GM19395 (cell line): ENCODE measurements at regions not wholly inside any gene's neighbourhood (a gene's known extent, or its start where the extent isn't known, plus 50 kb on each side); places are given as distances from the start of the nearest gene placed in this dataset.

ENCODE experiments used
- ATAC-seq: cut with Tn5 transposase; IDR thresholded peaks from one replicate; pipeline ENCODE4 v1.9.1; 2021; ENCODE audit warnings: mild to moderate bottlenecking, moderate library complexity; ENCODE audit not compliant: unreplicated experiment

- ATAC-seq = no peak
Observed at GRCh38 chr20:4560667-4561066, 125.6 kb upstream of the PRNP start.

DNA sequence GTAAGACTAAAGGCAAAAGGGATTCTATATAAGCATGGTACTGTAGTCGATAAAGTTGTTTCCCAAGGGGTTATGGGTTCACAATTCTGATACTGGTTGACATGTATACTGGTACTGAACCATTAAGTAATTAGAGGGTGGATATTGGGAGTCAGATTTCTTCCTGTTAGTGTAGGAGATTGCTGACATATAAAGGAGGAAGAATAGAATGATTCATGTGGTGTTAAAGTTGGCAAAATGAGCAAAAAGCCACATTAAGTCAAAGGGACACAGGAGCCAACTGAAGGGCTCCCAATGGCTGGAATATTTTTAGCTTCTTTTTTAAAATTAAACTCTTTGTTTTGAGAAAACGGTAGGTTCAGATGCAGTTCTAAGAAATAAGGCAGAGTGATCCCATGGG is 126.3 kb upstream of the PRNP start:
- no peak for ATAC-seq

GRCh38 chr20:4559106-4559505 is 127.2 kb upstream of the PRNP start:
- ATAC-seq = no peak

- no peak for ATAC-seq
Observed at GRCh38 chr20:4556781-4557180, 129.5 kb upstream of the PRNP start.

GRCh38 chr20:4555188-4555890 is 130.9 kb upstream of the PRNP start:
- no peak for ATAC-seq

- ATAC-seq = no peak
Observed at GRCh38 chr20:4554346-4554745, 131.9 kb upstream of the PRNP start.

DNA sequence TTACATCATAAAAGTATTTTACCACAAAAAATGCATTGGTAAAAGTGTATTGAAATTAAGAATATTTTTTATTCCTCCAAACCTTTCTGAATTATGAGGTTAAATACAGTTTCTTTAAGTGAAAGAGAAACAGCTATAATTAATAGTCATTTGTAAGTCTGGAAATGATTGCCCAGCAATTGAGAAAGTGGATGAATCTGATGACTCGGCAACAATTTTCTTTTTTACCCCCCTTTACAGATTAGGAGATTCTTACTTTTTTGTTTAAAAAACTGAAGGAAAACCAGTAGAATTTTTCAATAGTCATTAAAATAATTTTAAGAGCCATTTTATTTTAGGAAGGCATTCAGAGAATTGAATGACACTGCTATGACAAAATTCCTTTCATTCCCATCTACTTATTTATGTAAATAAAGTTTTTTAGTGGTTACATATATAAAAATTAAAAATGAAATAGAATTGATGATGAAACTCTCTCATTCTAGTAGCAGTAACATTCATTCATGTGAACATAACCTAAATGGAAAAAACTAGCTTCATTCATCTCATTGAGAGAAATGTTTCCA is 134.1 kb upstream of the PRNP start:
- ATAC-seq = no peak

DNA sequence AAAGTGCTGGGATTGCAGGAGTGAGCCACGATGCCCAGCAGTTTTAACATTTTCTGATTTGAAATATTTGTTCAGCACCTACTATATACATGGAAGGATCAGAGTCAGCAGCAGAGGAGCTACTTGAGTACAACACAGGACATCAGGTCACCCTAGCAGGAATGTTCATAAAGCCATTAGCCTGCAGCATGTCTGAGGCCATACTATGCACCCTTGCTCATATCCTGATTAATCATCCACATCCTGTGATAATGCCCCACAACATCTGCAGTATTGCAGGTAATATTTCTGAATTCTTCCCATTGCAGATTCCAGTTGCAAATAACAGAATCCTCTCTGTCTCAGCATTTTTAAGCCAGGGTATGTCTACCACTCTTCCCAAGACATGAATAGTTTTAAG is 135.5 kb upstream of the PRNP start:
- ATAC-seq = no peak

GRCh38 chr20:4549711-4550259 is 136.5 kb upstream of the PRNP start:
- no peak for ATAC-seq

DNA sequence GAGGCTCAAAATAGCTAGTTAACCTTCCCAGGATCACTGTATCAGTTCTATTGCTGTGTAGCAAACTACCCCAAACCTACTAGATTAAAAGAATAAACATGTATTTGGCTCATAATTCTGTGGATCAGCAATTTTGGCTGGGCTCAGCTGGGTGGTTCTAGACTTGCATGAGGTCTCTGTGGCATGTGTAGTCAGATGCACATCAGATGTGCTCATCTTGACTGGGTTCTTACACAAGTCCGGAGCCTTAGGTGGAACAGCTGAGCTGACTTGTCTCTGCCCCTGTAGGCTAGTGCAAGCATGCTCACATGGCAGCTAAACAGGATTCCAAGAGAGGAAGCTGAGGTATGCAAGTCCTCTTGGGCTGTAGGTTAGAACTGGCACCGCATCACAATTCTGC is 137.7 kb upstream of the PRNP start:
- no peak for ATAC-seq

DNA sequence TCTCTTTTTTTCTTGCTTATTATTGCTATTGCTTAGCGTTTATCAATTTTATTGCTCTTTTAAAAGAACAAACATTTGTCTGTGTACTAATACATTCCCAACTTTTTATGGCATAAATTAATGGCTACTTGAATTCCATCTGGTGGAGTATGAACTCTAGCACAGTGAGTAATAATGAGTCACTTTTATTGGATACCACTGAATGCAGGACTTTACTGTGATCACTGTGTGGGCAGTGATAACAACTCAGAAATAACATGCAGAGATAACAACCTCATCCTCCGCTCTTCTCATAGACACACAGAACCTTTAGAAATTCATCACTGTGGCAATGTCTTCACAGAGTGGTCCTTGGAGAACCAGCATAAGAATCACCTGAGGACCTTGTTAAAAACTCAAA is 139.5 kb upstream of the PRNP start:
- no peak for ATAC-seq

DNA sequence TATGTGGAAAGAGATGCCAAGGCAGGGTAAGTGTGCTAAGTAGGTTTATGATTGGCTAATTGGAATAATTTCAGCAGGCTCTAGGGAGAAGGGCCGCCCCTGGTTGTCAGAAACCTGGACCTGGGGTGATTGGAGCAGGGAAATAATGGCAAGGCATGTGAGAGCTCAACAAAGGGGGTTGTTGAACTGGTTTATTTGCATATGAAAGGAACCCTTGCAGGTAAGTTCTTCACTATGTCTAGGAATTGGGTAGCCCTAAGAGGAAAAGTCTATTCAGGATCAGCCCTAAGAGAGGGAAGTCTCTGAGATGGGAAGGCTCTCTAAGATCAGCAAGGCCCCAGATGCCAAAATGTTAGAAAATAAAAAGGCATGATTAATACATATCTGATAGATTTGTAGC is 139.9 kb upstream of the PRNP start:
- no peak for ATAC-seq

DNA sequence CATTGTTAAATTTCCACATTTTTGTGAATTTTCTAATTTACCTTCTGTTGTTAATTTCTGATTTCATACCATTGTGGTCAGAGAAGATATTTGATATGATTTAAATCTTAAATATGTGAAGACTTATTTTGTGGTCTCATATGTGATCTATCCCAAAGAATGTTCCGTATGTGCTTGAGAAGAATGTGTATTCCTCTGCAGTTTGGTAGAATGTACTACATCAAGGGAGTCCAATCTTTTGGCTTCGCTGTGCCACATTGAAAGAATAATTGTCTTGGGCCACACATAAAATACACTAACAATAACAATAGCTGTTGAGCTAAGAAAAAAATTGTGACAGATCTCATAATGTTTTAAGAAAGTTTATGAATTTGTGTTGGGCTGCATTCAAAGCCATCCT is 140.7 kb upstream of the PRNP start:
- no peak for ATAC-seq

GRCh38 chr20:4544765-4545164 is 141.5 kb upstream of the PRNP start:
- ATAC-seq = no peak

DNA sequence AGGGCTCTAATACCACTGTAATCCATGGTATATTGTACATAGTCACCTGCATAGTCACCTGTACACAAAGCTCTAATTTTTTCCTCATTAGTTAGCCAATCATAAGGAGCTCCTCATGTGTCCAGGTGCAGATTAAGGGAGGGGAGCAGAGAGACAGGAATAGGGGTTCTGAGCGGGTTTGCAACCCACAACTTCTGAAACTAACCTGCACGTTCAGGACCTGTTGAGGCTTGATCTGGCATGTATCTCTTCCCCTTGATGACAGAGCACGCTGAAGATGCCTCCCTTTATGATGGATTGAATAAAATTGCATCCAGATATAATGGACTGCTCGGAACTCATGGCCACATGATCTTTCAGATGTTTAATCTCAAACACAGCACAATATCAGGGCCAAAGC is 144.0 kb upstream of the PRNP start:
- no peak for ATAC-seq

GRCh38 chr20:4534315-4534714 is 151.9 kb upstream of the PRNP start:
- no peak for ATAC-seq

GRCh38 chr20:4533368-4534133 is 152.7 kb upstream of the PRNP start:
- no peak for ATAC-seq

DNA sequence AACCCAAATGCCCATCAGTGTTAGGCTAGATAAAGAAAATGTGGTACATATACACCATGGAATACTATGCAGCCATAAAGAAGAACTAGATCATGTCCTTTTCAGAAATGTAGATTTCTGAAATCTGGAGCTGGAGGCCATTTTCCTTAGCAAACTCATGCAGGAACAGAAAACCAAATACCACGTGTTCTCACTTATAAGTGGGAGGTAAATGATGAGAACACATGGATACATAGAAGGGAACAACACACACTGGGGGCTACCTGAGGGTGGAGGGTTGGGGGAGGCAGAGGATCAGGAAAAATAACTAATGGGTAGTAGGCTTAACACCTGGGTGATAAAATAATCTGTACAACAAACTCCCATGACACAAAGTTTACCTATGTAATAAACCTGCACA is 153.5 kb upstream of the PRNP start:
- ATAC-seq = no peak

DNA sequence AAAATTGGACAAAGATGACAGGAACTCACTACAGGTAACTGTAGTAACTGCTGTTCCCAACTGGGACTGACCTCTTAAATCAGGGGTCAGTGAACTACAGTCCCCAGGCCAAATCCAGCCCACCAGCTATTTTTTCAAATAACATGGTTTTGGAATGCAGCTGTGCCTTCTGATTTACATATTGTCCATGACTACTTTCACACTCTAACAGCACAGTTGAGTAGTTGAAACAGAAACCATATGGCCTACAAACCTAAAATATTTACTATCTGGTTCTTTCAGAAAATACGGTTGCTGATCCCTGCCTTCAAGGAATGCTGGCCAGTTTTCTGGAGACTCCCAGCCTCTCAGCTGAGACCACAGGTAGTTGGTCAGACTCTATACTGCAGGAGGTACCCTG is 161.5 kb upstream of the PRNP start:
- no peak for ATAC-seq

DNA sequence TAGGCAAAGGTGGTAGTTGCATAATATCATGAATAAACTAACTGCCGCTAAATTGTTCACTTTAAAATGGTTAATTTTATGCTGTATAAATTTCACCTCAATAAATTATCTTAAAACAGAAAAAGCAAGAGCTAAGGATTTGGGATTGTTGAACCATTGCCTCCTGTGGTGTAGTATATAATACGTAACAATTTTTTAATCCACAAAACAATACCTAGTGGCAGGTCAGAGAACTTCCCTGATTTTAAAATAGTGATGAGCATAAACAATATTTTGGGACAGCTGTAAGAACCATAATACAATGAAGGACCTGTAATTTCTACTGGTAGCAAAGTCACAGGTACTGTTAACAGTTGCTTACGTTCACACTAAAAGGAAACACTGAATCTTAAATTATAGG is 161.9 kb upstream of the PRNP start:
- no peak for ATAC-seq

- no peak for ATAC-seq
Observed at GRCh38 chr20:4522310-4522709, 163.9 kb upstream of the PRNP start.
